ENCODE measurements at regions not wholly inside any gene's neighbourhood (a gene's known extent, or its start where the extent isn't known, plus 50 kb on each side); places are given as distances from the start of the nearest gene placed in this dataset.

GRCh38 chr17:14559264-14560119 is 258.6 kb downstream of the HS3ST3B1 start:
- Histone ChIP-seq H3K9me2 (ENCODE audit: insufficient read depth) (no peaks in the 10 kb centered on the region), H3K27me3 (ENCODE audit: insufficient read depth, low read length) (no peaks in the 10 kb centered on the region), H3K4me2 (ENCODE audit: low read length) (no peak overlapping the region), H3K4me3 (replicated peaks in 1 of 2; ENCODE audit: low read depth in 1 of 2, low read length in 2 of 2) (no peak overlapping the region), H4K20me1 (ENCODE audit: insufficient read depth) (no peaks in the 10 kb centered on the region), H3K4me1 (ENCODE audit: control insufficient read depth in 1 of 2, insufficient read depth in 2 of 2, low read length in 2 of 2) (no peaks in the 10 kb centered on the region), H3K36me3 (ENCODE audit: control insufficient read depth in 1 of 2, insufficient read depth in 2 of 2, low read length in 2 of 2) (no peaks in the 10 kb centered on the region), H3K9me3 (ENCODE audit: control insufficient read depth in 1 of 2, insufficient read depth in 1 of 2, low read depth in 1 of 2, low read length in 2 of 2) (peaks cover 0 to 9% of the 10 kb centered on the region in 2 experiments; a peak in 1 of 4 replicates), H3K79me2 (ENCODE audit: insufficient read depth, low read length) (no peaks in the 10 kb centered on the region), H2AFZ (ENCODE audit: low read depth, low read length, poor library complexity, severe bottlenecking) (no peak overlapping the region), H3K27ac (ENCODE audit: low read depth, low read length) (no peak overlapping the region), H3K9ac (ENCODE audit: low read length) (no peak overlapping the region)
- no peak for TF ChIP-seq EZH2phosphoT487 (IDR thresholded peaks at IDR 0.05; ENCODE audit: borderline replicate concordance)
- TF ChIP-seq MAX (IDR thresholded peaks at IDR 0.05), result no peak
- TF ChIP-seq SP1 (IDR thresholded peaks at IDR 0.05; ENCODE audit: low read depth), result no peak
- no peak for TF ChIP-seq ZNF274 (IDR thresholded peaks at IDR 0.05; ENCODE audit: low read depth, low read length)
- no peak for TF ChIP-seq SIN3A (IDR thresholded peaks at IDR 0.05; ENCODE audit: low read depth)
- TF ChIP-seq ZBTB33 (IDR thresholded peaks at IDR 0.05; ENCODE audit: extremely low read depth, insufficient replicate concordance, low read length), result no peak
- RAD21 ChIA-PET (ENCODE audit: low non-redundant PET in 1 of 2, low total read pairs in 2 of 2, uncharacterized antibody in 2 of 2, unreplicated experiment in 2 of 2), result no interaction called here
- CTCF ChIA-PET, result no interaction called here
- DNase-seq (ENCODE audit: low read depth, low spot score) (no peak), ATAC-seq (no peak)
- intact Hi-C loops (cut with micrococcal nuclease), result no loop called here
- no TSS peak for BruUV-seq (replicated peaks)
- POLR2A ChIA-PET, result no interaction called here

GRCh38 chr17:14557480-14557879 is 256.6 kb downstream of the HS3ST3B1 start:
- RAD21 ChIA-PET (ENCODE audit: low non-redundant PET in 1 of 2, low total read pairs in 2 of 2, uncharacterized antibody in 2 of 2, unreplicated experiment in 2 of 2), result no interaction called here
- no peak overlapping the region for H2AFZ ChIP-seq (ENCODE audit: low read depth, low read length, poor library complexity, severe bottlenecking)
- H3K9me2 ChIP-seq (ENCODE audit: insufficient read depth), result no peaks in the 10 kb centered on the region
- H3K4me3 ChIP-seq (replicated peaks in 1 of 2; ENCODE audit: low read depth in 1 of 2, low read length in 2 of 2), result no peak overlapping the region
- CTCF ChIA-PET, result no interaction called here
- no peak for DNase-seq (ENCODE audit: low read depth, low spot score)
- intact Hi-C loops (cut with micrococcal nuclease), result no loop called here
- TF ChIP-seq SRF (IDR thresholded peaks at IDR 0.05; ENCODE audit: low read depth), result no peak
- TF ChIP-seq EZH2phosphoT487 (IDR thresholded peaks at IDR 0.05; ENCODE audit: borderline replicate concordance), result no peak
- TF ChIP-seq POLR2AphosphoS5 (IDR thresholded peaks at IDR 0.05; ENCODE audit: low read depth, low read length), result no peak
- TF ChIP-seq ZBTB33 (IDR thresholded peaks at IDR 0.05; ENCODE audit: extremely low read depth, insufficient replicate concordance, low read length), result no peak
- TF ChIP-seq EZH2 (IDR thresholded peaks at IDR 0.05), result no peak
- H3K4me1 ChIP-seq (ENCODE audit: control insufficient read depth in 1 of 2, insufficient read depth in 2 of 2, low read length in 2 of 2), result no peaks in the 10 kb centered on the region
- H4K20me1 ChIP-seq (ENCODE audit: insufficient read depth), result no peaks in the 10 kb centered on the region
- no peaks in the 10 kb centered on the region for H3K79me2 ChIP-seq (ENCODE audit: insufficient read depth, low read length)
- H3K36me3 ChIP-seq (ENCODE audit: control insufficient read depth in 1 of 2, insufficient read depth in 2 of 2, low read length in 2 of 2), result no peaks in the 10 kb centered on the region
- BruUV-seq (replicated peaks), result no TSS peak
- H3K4me2 ChIP-seq (ENCODE audit: low read length), result no peak overlapping the region
- POLR2A ChIA-PET, result no interaction called here
- ATAC-seq, result no peak
- no peak overlapping the region for H3K27ac ChIP-seq (ENCODE audit: low read depth, low read length)
- peaks cover 0 to 7% of the 10 kb centered on the region in 2 experiments; a peak in 1 of 4 replicates for H3K9me3 ChIP-seq (ENCODE audit: control insufficient read depth in 1 of 2, insufficient read depth in 1 of 2, low read depth in 1 of 2, low read length in 2 of 2)
- H3K9ac ChIP-seq (ENCODE audit: low read length), result no peak overlapping the region
- no peaks in the 10 kb centered on the region for H3K27me3 ChIP-seq (ENCODE audit: insufficient read depth, low read length)
